GM12873 (cell line): ENCODE measurements at regions not wholly inside any gene's neighbourhood (a gene's known extent, or its start where the extent isn't known, plus 50 kb on each side); places are given as distances from the start of the nearest gene placed in this dataset.

Experiments used
- TF ChIP-seq, protein P1 (sequence below): IDR thresholded peaks from 2 replicates; pipeline ENCODE4 v1.5.1; 2012; ENCODE audit warnings: low read depth, mild to moderate bottlenecking, moderate library complexity, low read length, control low read depth; ENCODE audit not compliant: insufficient read depth; ENCODE audit errors: missing control alignments

DNA sequence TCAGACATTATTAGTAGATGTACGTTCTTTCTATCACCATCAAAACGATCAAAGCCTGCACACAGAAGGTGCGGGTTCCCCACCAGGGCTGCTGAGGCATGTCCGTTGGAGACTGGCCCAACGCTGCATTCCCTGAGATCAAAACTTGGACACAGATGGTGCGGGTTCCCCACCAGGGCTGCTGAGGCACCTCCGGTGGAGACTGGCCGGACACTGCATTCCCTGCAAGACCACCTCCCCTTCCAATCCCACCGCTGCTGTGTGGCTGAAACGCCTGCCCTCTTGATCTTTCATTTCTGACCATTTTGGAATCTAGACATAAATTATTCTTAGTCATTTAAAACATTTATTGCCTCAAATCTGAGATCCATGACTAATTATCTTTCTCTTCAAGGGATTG, 254.2 kb upstream of the SALL3 start:
- TF ChIP-seq, protein P1, sequence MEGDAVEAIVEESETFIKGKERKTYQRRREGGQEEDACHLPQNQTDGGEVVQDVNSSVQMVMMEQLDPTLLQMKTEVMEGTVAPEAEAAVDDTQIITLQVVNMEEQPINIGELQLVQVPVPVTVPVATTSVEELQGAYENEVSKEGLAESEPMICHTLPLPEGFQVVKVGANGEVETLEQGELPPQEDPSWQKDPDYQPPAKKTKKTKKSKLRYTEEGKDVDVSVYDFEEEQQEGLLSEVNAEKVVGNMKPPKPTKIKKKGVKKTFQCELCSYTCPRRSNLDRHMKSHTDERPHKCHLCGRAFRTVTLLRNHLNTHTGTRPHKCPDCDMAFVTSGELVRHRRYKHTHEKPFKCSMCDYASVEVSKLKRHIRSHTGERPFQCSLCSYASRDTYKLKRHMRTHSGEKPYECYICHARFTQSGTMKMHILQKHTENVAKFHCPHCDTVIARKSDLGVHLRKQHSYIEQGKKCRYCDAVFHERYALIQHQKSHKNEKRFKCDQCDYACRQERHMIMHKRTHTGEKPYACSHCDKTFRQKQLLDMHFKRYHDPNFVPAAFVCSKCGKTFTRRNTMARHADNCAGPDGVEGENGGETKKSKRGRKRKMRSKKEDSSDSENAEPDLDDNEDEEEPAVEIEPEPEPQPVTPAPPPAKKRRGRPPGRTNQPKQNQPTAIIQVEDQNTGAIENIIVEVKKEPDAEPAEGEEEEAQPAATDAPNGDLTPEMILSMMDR, result no peak

DNA sequence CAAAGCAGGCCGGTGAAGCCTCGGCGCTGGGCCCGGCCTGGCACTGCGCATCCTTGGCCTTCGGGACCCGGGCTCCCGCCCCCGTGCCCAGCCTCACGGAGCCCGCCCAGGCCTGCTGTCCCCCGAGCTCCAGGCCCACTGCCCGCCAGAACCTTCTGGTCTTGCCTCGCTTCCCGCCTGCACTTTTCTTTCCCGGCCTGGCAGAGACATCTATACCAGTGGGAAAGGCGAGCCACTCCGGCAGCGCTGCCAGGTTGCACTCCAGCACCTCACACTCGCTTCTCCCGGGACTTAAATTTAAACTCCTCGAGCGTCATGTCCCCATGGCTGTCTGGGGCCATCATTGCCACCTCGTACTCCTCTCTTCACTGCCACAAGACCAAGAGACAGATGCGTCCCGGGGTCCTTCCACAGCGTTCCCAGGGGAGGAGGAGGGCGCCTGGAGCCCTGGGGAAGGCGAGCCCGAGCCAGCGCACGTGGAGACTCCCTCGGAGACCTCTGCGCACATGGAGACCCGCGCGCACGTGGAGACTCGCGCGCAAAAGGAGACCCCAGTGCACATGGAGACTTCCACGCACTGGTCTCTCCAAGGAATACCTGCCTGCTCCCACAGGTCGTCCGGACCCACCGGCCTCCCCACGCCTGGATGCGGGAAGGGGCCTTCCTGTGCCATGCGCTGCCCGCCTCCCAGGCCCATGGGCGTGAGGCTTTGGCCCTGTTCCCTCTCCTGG, 253.1 kb upstream of the SALL3 start:
- TF ChIP-seq, protein P1, result no peak

DNA sequence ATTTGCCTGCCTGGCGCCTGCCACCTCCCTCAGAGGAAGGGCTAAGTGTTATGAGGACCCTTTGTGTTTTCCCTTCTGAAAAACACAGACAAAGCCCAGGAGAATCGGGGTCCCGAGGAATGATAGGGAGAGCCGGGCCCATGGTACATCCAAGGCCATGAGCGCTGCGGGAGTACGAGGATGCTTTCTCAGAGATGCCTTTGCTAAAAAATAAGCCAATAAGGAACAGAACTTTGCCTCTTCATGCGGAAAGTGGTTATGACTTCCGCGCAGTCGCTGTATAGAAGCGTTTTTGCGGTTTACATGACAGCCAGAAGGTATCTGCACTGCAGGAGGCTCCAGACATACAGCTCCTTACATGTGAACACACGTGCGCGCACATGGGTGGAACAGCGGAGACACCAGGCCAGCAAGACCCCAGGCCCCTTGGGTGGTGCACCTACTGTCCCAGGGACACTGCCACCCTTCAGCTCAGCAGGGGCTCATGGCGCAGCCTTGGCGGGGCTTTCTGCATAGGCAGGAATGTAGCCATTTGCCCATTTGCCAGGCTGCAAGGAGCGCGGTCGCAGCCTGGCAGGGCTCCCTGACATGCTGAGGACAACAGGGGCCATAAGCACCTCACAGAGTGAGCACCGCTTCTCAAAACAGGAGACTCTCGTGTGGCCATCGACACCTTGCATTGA, 252.4 kb upstream of the SALL3 start:
- TF ChIP-seq, protein P1, result no peak

DNA sequence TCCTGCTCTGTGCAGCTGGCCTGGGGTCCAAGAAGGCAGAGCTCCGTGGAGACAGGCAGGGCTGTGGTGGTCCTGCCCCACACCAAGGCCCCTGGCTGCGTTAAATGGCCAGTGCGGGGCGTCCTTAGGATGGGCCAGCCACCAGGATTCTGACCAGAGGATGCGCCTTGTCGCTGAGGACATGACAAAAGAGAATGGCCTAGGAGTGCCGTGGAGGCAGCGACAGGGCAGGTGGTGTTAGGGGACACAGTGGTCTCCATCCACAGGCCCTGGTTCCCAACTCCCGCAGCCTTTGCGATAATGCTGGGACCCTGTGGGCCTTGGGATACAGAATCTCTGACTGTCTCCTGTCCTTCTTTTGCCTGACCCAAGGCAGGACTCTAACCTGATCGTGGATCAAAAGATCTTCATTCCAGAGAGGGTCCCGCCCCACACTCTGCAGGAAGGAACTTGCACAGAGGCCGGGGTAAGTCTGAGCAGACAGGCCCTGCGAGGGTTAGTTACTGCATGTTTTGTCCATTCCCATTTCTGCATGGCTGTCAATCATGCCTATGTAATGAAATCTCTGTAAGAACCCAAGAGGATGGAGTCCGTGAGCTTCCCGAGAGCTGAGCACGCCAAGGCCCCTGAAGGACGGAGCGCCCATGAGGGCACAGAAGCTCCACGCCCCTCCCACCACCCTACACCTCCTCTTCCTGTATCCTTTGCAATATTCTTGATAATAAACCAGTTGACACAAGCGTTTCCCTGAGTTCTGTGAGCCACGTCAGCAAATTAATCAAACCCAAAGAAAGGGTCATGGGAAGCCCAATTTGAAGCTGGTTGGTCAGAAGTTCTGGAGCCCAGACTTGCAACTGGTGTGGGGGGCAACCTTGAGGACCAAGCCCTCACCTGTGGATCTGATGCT, 251.5 kb upstream of the SALL3 start:
- TF ChIP-seq, protein P1, result no peak

DNA sequence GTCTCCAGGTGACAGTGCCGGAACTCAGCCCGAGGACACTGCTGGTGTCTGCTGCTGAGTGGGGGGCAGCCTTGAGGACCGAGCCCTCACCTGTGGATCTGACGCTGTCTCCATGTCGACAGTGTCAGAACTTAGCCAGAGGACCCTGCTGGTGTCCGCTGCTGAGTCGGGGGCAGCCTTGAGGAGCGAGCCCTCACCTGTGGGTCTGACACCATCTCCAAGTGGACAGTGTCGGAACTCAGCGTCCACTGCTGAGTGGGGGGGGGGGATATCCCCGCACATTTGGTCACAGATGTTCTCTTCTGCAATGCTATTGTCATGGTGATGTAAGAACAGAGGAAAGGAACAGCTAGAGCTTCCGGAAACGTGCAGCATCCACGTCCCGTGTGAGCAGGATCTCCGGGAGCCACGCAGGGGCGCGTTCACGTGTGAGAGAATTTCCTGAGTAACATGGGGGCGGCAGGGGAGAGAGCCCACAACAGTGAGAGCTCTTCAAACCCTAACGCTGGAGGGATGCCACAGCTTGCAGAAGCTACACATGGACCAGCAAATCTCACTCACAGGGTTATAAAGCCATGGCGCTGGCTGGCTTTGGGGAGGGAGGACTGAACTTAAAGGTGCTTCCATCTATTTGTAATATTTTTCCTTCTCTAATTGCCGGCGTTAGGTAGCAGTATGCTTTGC, 250.7 kb upstream of the SALL3 start:
- TF ChIP-seq, protein P1, result no peak

DNA sequence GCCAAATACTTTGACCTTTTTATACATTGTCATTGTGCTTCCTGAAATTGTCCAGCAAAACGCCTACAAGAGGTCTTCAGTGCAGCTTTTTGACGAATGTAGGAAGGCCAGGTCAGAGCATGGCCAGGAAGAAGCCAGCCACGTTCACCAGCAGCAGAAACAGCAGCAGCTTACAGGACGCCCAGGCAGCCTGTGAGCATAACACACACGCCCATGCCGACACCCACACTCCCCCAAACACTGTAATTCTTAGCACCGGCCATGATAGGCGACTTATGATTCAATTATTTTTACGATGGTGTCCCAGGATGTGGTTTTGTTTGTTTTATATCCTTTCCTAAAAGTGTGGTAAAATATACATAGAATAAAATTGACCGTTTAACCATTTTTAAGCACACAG, 249.1 kb upstream of the SALL3 start:
- TF ChIP-seq, protein P1, result no peak
